GM21825 (cell line): ENCODE measurements at regions not wholly inside any gene's neighbourhood (a gene's known extent, or its start where the extent isn't known, plus 50 kb on each side); places are given as distances from the start of the nearest gene placed in this dataset.

Experiments
- ATAC-seq: cut with Tn5 transposase; IDR thresholded peaks from one replicate; pipeline ENCODE4 v1.9.1; 2021; ENCODE audit warnings: mild to moderate bottlenecking, moderate library complexity; ENCODE audit not compliant: unreplicated experiment

DNA sequence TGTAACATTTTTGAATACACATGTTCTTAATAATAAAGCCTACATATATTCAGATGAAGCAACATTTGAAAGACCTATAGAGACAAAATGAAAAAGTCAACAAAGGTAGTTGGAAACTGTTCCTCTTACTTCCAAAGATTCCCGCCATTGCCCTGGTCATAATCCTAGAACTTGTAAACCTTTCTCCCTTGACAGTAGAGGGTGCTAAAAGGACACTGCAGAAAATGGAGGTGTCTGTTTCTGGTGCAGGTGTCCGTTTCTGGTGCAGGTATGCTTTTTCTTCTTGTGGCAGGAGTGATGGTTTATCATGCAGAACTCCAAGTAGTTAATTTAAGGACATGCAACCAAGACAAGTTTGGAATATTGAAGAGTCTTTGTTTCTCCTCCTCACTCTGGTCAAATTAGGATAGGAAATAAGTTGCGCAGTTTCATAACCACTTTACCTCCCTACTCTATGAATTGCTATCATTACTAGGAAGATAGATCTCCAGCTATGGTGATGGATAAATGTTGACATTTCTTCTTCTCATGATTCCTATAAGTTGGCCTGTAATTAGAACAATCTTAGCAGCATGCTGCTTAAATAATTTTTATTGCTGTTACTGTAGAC, 56.0 kb upstream of the FAM174A start:
- ATAC-seq: no peak

GRCh38 chr5:100472091-100472490, 63.1 kb upstream of the FAM174A start:
- no peak for ATAC-seq

DNA sequence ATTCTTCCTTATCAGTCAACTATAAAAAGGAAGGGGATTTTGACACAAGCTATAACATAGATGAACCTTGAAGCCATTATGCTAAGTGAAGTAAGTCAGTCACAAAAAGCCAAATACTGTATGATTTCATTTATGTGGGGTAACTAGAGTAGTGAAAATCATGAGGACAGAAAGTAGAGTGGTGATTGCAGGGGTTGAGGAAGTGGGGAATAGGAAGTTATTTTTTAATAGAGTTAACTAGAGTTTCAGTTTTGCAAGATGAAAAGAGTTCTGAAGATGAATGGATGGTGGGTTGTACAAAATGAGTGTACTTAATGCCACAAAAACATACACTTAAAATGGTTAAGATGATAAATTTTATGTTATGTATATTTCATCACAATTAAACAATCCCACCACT, 65.4 kb upstream of the FAM174A start:
- peak; percentile 98 for ATAC-seq

DNA sequence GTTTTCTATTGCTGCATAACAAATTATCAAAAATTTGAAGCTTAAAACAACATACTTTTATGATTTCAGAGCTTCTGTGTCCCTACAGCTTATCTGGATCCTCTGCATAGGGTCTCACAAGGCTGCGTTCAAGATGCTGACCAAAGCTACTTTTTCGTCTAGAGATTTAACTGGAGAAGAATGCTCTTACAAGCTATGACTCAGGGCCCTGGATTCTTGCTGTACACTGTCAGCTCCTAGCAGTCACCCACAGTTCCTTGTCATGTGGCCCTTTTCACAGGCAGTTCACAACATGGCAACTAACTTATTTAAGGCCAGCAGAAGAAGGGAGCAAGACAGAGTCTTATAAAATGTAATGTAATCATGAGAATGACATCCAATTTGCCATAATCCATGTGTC, 70.8 kb upstream of the FAM174A start:
- no peak for ATAC-seq

DNA sequence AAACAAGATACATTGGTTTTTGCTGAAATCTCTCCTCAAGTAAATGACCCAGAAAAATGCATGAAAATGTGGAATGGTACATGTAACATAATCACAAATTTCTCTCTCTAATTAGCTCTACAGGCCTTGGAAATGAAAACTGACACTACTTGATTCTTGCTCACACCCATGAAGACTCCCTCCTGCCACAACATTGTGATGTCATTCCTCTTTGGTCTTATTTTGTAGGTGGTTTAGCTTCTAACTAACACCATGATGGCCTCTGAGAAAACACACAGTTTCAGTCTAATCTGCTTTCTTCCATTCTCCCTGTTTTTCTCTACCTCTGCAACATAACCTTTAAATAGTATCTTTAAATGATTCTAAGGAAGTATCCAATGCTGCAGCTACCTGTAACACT, 78.6 kb upstream of the FAM174A start:
- ATAC-seq: no peak

- no peak for ATAC-seq
Observed at GRCh38 chr5:100452126-100452525, 83.0 kb upstream of the FAM174A start.

GRCh38 chr5:100448111-100448528, 87.1 kb upstream of the FAM174A start:
- no peak for ATAC-seq

GRCh38 chr5:100446879-100447430, 88.2 kb upstream of the FAM174A start:
- ATAC-seq: no peak

GRCh38 chr5:100444961-100445360, 90.2 kb upstream of the FAM174A start:
- no peak for ATAC-seq

- no peak for ATAC-seq
Observed at GRCh38 chr5:100434815-100435214, 100.4 kb upstream of the FAM174A start.

DNA sequence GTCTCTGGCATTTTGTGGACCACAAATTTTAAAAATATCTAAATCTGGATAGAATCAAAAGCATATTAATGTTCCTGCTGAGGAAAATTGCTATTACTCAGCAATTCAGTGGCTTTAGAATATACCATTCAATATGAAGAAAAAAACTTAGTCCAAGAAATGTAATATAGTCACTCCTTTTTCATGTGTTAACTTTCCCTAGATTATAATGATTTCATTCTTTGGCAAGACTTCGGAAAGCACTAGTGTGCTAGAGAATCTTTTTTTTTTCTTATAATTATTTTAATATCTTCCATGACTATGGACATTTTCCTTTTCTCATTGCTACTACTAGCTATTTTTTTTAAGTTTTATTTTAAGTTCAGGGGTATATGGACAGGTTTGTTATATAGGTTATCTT, 102.4 kb upstream of the FAM174A start:
- ATAC-seq: no peak

DNA sequence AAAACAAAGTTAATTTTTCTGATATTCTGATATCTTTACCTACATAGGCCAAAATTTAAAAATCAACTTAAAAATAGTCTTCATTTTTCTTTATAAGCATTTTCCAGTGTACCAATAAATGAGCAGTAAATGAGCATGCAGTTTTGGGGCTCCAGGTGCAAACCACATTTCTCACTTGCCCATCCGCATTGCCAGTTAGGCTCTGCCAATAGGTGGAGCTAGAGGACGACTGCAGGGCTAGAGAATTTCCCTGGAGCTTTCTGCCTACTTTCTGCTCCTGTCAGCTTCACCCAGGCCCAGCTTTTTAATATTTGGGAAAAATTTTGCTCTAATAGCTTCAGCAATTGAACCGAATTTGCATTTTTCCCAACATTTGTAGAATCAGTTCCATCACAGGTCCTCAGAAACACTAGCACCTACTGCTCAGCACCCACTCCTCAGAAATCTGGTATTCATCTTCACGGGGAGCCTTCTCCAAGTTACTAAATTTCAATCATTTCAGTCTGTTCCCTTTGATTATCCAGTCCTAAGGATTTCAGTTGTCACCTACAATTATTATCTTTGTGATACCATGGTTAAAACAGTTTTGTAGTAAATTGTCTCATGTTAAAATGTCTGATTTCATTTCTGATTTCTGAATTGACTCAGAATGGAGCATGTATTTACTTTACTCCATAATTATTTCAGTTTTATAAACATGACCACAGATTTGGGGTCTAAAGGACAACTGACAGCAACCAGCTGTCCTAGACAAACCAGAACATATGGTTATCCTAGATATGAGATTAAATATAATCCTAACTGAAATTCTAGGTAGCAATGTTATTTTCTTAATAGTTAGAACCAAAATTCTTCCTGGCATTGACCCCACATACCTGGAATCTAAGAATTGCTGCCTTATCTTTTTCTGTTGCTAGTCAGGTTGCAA, 104.6 kb upstream of the FAM174A start:
- peak; percentile 80 for ATAC-seq

DNA sequence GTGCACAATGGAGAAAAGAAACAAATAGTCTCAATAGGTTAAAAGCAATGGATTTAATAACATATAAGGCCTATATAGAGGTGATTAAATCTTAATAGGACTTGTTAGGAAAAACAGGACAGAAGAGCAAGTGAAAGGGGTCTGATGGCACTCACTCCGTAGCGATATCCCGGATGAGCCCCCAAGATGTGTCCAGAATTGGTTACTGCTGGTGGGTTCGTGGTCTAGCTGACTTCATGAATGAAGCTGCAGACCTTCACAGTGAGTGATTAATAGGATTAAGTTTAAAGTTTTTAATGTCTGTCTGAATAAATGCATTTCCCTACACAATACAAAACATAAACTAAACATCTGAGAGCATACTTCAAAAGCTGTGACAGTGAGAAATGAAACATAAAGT, 110.4 kb upstream of the FAM174A start:
- no peak for ATAC-seq

DNA sequence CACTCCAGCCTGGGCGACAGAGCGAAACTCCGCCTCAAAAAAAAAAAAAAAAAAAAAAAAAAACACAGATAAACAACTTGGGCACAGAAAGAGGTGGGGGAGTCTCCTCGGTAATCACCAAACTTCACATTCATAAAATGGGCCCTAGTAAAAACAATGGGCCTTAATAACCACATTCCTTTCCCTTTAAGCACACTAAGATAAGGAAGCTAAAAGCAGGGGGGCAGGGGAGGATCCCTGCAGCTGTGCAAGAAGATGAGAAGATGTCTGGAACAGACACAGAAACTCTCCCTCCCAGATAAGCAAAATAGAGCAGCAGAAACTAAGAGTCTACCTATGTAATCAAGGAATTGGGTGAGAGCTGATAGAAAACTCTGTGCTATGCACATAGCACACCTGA, 111.2 kb upstream of the FAM174A start:
- ATAC-seq: no peak

DNA sequence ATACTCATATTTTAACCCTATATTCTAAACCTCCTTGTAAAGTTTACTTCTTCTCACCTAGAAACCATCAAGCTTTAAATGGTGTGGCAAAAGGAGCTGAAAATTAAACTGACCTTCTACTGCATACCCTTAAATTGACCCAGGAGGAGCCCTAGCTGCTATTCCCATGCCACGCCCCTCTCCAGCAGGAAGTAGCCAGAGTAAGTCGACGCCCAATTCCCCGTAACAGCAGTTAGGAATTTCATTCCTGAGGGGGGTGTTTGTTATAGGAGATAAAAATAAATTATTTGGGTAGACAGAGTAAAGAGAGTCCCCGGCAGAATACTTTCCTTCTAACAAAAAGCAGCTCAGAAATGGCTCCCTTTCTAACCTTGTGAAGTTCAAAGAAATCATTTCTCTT, 111.8 kb upstream of the FAM174A start:
- ATAC-seq: no peak

DNA sequence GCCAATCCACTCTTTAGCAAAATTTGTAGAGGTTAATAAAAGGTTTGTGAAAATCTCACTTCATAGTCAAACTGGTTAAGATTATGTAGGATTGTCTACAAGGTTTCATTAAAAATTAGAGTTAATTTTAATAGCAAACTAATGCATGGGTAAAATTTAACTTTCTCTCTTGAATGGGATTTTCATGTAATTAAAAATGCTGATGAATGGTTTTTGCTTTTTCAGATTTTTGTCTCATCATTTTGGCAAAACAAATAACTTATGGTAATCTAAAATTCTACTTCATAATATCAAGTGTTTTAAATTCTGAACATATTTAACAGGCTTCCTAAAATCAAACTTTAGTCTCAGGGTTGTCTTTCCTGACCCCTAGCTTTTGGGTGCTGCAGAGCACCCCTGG, 113.8 kb upstream of the FAM174A start:
- ATAC-seq: no peak

GRCh38 chr5:100418231-100418630, 116.9 kb upstream of the FAM174A start:
- ATAC-seq: no peak

GRCh38 chr5:100409660-100410151, 125.5 kb upstream of the FAM174A start:
- no peak for ATAC-seq

DNA sequence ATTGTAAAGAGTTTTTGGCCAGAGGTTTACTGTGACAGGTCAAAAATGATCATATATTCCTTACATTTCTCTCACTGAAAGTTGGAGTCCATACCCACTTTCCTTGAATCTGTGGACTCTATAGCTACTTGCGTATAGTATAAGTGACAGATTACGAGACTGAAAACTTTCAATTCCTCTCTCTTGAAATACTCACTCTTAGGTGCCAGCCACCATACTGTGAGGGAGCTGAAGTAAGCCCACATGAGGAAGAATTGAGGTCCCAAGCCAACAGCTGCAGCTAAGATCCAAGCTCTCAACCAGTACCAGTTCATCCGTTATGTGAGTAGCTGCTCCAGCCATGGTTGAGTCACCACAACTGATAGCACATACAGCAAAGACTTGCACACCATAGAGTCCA, 128.1 kb upstream of the FAM174A start:
- no peak for ATAC-seq

DNA sequence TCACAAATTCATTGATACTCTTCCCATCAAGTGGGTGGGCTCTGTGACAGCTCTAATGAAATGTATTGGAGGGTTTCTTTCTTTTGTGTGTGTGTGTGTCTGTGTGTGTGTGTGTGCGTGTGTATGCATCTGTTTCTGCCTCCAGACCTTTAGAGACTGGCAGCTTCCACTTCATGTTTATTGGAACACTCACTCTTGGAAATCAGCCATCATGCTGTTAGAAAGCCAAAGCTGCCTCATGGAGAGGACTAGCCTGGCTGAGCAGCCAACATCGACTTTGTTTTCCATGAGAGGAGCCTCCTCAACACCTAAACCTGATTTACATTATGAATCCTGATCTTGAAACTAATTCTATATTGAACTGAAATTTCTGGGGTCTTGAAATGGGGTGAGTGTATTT, 128.5 kb upstream of the FAM174A start:
- no peak for ATAC-seq

DNA sequence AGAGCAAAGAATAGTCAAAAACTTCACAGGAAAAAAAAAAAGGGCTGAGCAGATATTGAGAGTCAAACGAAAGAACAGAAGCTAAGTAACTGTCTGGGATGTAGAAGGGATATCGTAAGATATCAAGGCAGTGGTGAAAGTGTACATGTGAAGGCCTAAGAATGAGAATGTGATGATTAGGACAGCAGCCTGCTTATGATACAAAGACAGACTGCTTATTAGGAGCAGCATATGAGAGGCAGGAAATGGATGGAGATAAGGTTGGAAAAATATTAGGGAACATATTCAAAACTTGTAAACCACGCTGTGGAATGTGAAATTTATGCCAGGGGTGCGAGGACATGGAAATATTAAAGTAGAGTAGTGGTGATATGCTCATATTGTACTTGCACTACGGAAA, 133.1 kb upstream of the FAM174A start:
- no peak for ATAC-seq

- ATAC-seq: no peak
Observed at GRCh38 chr5:100401149-100401548, 134.0 kb upstream of the FAM174A start.
